IMR-90 (cell line): ENCODE measurements at regions not wholly inside any gene's neighbourhood (a gene's known extent, or its start where the extent isn't known, plus 50 kb on each side); places are given as distances from the start of the nearest gene placed in this dataset.

Experiments used
- BHLHE40 ChIP-seq: fragments of 150-350 bp; IDR thresholded peaks from 2 replicates; pipeline ENCODE4 v1.6.1; 2016; ENCODE audit warnings: mild to moderate bottlenecking, low read depth, low read length
- CEBPB ChIP-seq: IDR thresholded peaks from 2 replicates; pipeline ENCODE4 v1.6.1; 2012; ENCODE audit warnings: low read depth, low read length, improper control_type of control experiment
- MAZ ChIP-seq: IDR thresholded peaks from 2 replicates; pipeline ENCODE4 v1.6.1; 2012; ENCODE audit warnings: low read depth, mild to moderate bottlenecking, low read length, improper control_type of control experiment, moderate library complexity, borderline replicate concordance
- POLR2A ChIP-seq: IDR thresholded peaks from 2 replicates; pipeline ENCODE4 v1.6.1; 2012; ENCODE audit warnings: mild to moderate bottlenecking, low read depth, low read length
- TF ChIP-seq, protein P1 (sequence below): conservative IDR thresholded peaks from 2 replicates; pipeline ENCODE4 v1.5.1; 2012; ENCODE audit warnings: mild to moderate bottlenecking, low read depth, low read length, improper control_type of control experiment

DNA sequence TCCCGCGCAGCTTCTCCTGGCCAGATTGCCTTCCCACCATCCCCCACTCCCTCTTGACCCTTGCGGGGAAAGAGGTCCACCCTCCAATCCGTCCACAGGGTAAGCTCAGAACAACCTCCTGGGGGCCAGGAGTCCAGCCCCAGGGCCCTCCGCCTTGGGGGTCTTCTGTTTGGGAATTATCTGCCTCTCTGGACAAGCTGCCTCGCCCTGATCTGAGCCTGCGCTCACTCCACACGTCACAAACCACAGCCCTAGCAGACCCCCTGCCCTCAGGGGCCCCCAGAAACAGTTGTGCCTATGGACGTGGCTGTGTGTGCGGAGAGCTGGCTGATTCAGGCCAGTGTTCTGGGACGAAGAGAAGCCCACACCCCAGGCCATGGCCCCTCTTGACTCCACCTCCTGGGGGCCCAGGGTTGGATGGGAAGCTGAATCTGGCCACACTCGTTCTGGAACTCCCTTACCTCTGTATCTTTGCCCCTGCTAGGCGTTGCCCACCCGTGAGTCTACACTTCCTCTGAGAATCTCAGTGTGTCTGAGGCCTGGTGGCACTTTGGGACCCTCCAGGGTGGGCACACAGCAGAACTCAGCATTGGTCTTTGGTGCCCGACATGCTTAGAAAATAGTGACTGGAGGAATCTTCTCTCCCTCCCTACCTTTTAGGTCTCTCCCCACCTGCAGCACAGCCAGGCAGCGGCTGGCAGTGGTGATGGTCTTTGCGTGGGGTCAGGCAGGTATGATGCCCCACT, 119.9 kb upstream of the SMURF2 start:
- TF ChIP-seq, protein P1, sequence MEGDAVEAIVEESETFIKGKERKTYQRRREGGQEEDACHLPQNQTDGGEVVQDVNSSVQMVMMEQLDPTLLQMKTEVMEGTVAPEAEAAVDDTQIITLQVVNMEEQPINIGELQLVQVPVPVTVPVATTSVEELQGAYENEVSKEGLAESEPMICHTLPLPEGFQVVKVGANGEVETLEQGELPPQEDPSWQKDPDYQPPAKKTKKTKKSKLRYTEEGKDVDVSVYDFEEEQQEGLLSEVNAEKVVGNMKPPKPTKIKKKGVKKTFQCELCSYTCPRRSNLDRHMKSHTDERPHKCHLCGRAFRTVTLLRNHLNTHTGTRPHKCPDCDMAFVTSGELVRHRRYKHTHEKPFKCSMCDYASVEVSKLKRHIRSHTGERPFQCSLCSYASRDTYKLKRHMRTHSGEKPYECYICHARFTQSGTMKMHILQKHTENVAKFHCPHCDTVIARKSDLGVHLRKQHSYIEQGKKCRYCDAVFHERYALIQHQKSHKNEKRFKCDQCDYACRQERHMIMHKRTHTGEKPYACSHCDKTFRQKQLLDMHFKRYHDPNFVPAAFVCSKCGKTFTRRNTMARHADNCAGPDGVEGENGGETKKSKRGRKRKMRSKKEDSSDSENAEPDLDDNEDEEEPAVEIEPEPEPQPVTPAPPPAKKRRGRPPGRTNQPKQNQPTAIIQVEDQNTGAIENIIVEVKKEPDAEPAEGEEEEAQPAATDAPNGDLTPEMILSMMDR = no peak
- TF ChIP-seq BHLHE40 (no peak), CEBPB (no peak), MAZ (no peak), POLR2A (no peak)
